Fibroblast of skin of abdomen (primary cell): ENCODE measurements at regions not wholly inside any gene's neighbourhood (a gene's known extent, or its start where the extent isn't known, plus 50 kb on each side); places are given as distances from the start of the nearest gene placed in this dataset.
"Not testable (repeated sequence)": the region's sequence is repeated elsewhere in the genome, so short reads cannot be mapped to it uniquely, and the experiment has no call there.

Experiments
- DNase-seq: peaks from one replicate; pipeline ENCODE4 v3.0.0-alpha.2; 2013

DNA sequence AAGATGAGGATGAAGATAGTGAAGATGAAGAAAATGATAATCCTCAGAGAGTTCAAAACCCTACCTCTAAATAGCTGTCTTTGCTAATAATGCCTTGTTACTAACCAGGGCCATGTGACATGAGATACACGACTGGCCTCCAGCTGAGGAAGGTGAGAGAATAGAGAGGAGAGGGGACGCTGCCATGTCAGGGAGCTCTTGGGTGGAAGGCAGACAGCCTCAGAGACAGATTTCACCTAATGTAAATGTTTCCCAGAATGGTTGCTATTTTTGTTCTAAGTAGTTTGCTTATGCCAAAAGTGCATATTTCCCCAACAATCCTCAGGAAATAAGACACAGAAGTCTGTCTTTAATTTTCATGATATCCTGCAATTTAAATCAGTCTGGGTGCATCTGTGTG, 138.4 kb downstream of the ELOVL4 start:
- no peak for DNase-seq

DNA sequence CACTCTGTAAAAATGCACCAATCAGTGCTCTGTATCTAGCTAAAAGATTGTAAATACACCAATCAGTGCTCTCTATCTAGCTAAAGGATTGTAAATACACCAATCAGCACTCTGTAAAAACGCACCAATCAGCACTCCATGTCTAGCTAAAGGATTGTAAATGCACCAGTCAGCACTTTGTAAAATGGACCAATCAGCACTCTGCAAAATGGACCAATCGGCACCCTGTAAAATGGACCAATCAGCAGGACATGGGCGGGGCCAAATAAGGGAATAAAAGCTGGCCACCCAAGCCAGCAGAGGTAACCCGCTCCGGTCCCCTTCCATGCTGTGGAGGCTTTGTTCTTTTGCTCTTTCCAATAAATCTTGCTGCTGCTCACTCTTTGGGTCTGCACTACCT, 140.7 kb downstream of the ELOVL4 start:
- DNase-seq = not testable (repeated sequence)

DNA sequence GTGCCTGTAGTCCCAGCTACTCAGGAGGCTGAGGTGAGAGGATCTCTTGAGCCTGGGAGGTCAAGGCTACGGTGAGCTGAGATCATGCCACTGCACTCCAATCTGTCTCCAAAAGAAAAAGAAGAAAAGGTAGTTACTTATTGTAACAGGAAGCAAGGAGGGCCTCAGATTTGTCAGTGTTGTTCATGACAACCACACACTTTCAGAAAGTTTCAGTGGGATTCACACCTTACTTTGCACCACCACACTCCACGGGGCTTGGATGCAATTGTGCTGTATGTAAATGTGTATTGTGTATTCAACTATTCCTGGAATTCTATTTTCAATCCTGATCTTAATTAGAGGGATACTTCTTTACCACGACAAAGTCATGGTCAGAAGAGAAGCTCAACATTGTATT, 142.6 kb downstream of the ELOVL4 start:
- no peak for DNase-seq

DNA sequence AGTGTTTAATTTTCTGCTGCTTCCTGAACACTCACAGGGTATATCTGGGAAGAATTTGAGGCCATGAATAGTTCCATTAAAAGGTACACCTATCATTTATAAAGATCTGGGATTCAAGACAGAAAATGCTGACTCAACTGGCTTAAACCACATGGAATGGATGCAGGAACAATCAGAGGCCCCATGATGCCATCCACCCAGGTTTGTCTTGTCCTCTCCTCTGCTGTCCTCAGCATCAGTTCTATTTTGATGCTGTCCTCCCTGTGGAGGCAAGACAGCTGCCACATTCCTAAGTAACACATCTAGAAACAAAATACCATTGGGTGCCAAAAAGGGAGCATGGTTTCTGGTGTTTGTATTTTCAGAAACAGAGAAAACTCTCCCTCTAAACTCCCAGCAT, 143.4 kb downstream of the ELOVL4 start:
- DNase-seq = no peak

DNA sequence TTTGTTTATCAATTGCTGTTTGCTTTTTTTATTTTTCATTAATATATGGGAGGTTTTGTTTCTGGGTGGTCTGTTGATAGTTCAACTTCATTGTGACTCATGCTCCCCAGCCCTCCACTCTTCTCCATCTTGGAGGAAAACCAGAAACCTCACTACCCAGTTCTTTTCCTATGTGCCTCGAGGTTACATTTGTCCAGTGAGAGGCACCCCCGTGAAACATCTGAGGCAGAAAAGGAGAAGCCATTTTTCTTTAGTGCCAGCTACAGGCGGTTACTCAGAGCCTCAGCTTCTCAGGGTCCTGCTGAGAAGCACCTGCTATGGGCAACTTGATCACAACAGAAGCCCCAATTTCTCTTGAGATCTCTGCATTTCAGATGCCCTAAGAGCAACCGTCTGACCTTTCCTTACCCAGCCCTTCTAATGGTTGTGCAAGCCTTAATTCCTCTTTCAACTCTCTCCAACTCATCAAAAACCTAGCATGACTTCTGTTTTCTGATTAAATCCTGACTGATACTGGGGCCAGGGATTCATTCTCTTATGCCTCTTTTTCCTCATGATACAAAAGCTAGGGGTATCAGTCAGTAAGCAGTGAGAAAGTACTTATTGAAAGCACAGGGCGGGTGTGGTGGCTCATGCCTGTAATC, 144.6 kb downstream of the ELOVL4 start:
- no peak for DNase-seq

DNA sequence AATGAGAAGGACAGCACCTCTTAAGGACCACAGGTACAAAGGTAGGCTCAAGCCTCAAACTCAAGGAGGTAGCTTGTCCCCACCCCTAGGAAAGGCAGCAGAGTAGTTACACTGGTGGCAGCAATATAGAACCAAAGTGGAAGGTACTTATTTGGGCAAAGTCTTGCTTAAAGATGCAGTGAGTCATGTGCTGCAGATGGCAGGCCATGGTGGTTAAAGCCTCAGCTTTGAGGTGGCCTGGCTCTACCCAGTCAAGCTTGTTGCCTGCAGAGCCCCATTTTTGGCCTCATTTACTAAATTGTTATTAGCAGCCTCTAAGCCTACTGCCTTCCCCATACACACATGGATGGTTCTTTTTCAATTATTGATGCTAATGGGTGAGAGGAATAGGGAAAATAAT, 146.0 kb downstream of the ELOVL4 start:
- DNase-seq = no peak

DNA sequence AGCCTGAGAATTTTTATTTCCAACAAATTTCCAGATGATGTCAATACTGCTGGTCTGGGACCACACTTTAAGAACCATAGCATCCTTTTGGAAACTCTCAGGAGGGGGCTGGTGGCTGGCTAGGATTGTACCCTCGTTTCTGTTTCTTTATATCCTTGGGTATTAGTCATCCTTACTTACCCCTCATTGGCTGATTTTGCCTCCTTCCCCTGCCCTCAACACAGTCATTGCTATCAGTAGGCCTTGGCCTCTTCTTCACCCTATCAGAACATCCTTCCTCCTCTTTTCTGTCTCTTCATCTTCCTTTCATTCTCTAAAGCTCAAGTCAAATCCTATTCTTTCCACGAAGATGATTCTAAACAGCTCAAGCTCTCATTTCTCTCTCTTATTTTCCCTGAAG, 148.5 kb downstream of the ELOVL4 start:
- no peak for DNase-seq

DNA sequence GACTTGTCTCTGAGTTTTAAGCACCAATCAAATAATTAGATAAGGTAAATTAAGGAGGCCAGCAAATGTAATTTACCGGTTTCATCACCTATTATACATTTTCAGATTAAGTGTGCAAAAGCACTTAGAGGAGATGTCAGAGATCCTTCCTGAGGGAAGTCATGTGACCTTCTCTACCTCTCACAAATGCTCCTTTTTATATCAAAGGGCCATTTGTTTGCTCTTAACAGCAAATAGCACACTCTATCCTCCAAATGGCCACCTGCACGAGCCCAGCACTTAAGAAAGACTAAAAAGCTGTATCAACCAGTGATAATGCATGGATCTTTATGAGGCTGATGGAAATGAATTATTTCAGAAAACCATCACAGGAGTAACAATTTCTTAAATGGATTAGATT, 149.4 kb downstream of the ELOVL4 start:
- no peak for DNase-seq

DNA sequence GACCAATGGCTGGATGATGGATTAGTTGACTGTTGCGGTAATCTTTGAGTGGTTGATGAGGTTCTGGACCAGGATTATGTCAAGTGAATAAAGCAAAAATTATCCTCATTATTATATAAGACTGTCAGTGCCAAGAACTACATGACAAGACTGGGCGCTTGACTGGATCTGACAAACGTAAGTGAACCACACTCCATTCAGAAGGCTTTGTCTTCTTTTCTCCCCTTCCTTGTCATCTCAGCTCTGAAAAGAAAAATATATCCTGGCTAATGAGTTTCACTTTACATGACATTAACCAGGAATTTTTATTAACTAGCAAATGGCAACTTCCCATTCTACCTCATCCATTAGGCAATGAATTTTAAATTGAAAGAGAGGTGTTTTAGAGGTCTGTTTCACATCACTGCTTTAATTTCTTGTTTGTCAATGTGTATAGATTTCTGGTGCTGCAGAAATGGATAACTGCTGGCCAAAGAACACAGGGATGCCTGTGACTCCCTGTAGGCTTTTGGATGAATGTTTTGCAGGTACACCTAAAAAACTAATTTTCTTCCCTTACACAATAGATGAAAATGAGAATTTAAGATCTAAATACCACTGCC, 150.1 kb downstream of the ELOVL4 start:
- no peak for DNase-seq

DNA sequence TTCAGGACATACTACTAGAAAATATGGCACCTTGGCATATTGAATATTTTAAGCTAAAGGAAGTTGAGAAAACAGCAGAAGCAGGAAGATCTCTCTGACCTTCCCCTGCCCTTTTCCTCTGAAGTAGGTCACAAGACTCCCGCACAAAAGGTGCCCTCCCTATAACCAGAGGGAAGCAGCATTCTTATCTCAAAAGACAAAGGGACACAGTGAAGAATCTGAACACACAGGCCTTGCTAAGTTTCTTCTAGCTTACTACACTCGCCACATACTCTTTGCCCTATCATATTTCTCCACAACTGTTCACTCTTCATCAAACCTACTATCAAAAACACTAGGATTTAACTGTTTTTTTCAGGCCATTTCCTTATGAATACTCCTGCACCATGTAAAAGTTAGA, 151.2 kb downstream of the ELOVL4 start:
- DNase-seq = no peak

DNA sequence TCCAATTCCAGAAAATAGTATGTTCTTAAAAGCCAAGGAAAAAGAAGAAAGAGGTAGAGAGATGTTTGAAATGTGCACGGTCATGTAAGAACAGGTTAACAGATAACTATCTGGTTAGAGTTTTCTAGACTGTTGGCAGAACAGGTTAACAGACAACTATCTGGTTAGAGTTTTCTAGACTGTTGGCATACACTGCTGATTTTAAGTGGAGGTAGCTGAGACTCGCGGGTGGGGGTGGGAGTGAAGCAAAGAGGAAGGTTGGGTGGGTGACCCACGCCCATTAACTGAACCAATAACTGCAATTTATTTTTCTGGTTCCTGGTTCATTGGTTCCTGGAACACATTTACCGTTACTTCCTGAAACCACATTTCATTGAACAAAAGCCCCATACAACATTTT, 157.5 kb downstream of the ELOVL4 start:
- DNase-seq = no peak

DNA sequence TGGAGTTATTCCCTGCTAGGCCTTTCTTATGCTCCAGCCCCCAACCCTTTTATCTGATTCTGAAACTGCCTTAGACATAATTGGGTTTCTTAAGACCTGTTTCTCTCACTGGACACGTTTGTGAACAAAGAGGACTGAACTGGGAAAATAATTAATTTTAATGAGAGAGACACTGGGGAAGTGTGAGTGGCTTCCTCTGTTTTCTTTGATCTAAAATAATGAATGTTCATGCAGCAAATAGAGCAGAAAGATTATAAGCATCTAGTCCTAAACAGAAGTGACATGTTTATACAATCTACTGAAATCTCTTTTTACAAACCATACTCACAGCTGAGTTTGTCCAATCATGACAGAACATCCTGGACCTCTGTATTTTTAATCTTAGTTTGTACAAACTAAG, 157.6 kb downstream of the SH3BGRL2 start:
- DNase-seq = no peak

DNA sequence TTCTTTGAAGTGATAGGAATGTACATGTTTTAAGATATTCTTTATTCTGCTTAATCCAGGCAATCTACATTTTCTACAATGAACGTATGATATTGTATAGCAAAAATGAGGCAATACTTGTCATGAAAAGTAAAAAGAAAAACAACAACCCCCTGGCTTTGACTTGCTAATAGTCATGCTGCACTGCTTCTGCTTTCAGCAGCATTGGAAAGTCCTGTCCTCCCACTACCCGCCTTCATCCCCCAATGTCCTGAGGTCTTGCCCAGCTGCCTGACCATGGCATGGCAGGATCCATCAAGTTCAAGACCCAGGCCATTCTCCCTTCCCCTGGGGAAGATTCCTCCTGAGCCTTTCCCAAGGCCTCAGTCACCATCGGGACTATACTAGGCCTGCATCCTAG, 156.5 kb downstream of the SH3BGRL2 start:
- DNase-seq = no peak

DNA sequence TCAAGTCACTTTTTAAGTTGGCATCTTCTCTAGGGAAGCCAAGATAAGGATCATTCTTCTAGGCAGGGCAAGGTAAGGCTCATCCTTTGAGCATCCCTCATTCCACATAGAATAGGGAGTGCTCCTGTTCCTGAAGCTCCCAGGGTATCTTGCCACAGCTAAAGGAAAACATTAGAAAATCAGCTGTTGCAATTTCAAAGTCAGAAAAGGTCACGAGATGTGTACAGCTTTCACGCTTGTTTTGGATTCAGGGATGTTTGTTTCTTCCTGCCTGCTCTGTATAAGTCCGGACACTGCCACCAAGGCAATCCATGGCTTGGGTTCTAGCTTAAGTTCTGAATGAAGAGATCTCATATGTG, 153.2 kb downstream of the SH3BGRL2 start:
- DNase-seq = no peak

DNA sequence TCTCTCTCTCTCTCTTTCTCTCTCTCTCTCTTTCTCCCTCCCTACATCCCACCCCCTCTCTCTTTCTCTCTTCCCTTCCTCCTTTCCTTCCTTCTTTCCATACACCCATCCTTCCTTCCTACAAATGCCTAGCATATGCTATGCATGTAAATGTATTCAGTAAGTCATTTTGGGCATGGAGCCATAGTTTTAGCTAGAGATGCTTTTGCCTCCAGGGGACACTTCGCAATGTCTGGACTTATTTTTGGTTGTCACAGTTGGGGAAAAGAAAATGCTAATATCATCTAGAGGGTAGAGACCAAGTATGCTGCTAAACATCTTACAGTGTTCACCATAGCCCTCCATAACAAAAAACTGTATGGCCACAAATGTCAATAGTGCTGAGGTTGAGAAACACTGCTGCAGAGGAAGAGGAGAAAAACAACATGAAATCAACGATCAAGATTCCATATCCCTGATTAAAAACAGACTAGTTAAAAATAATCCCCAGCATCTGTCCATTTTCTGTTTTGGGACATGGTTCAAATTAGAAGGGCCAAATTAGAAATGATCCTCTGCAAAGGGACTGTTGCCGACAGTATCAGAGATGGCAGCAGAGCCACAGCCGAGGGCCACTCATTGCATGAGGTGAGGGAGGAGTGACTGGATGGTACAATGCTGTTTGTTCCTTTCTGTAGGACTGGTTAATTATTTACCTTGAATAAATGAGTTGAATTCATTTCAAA, 152.7 kb downstream of the SH3BGRL2 start:
- DNase-seq = no peak

DNA sequence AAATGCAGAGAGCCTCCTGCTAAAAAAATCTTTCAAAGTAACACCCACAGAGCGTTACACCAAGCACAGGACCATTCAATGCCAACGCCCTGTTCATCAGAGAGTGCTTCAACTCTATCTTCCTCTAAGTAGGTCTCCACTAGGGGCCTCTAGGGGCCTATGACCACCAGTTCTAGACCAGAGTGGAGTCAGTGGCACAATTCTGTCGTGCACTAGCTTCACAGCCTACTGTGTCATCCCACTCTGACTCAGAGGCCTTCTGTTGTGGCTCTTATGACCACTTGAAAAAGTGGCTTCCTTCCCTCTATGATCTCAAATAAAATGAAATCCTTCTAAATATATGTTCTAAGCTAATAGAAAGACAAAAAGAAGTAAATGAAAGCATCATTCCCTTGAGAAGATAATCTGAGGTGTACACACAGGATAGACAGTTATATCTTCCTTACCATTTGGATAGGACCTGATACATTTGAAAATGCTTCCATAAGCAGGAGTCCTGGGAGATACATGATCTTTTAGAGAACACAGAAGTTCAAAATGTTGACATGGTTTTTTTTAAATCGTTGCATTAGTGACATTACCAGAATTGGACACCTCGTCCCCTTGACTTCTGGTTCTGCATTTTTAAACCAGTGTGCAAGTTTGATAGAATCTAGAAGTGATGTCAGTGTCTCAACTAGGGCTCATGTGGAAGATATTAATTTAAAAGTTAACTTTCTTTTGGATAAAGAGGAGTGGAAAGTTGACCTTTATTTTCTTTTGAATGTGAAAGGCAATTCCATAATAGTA, 151.9 kb downstream of the SH3BGRL2 start:
- DNase-seq = no peak

DNA sequence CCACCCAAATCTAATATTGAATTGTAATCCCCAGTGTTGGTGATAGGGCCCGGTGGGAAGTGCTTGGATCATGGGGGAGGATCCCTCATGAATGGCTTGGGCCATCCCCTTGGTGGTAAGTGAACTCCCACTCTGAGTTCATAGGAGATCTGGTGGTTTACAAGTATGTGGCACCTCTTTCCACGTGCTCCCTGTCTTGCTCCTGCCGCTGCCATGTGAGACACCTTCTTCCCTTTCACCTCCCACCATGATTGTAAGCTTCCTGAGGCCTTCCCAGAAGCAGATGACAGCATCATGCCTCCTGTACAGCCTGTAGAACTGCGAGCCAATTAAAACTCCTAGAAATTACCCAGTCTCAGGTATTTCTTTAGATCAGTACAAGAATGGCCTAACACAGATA, 150.8 kb downstream of the SH3BGRL2 start:
- DNase-seq = no peak

DNA sequence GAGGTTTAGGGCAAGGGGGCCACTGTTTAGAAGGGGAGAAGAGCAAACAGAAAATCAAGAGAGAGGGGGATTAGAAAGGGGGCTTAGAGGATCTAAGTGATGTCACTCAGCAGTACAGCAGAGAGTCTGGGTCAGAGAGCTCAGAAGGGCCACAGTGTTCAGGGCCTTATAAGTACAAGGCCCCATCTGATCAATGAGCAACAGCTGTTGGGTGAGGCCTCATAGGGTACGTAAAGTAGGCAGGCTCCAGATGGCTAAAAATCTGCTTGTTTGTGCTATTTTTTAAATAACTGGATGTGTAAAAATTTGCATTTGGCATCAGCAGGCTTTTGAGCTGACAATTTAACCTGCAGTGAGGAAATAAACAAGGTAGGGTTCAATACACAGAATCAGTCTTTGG, 149.8 kb downstream of the SH3BGRL2 start:
- DNase-seq = no peak

DNA sequence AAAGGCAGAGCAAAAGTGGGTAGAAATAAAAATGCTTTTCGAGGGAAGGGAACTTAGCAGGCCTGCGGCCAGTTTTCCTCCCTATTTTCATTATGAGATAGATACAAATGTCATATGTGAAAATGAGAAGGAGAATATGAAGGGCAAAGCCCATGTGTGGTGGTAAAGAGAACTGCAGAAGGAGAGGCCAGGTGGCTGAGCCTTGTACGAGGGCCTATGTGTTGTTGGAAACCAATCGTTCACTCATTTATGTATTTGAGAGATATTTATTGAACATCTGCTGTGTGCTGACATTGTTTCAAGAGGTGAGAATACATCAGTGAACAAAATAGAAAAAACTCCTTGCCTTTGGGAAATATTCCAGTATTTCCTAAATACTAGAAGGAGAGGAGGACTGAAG, 147.7 kb downstream of the SH3BGRL2 start:
- DNase-seq = no peak

DNA sequence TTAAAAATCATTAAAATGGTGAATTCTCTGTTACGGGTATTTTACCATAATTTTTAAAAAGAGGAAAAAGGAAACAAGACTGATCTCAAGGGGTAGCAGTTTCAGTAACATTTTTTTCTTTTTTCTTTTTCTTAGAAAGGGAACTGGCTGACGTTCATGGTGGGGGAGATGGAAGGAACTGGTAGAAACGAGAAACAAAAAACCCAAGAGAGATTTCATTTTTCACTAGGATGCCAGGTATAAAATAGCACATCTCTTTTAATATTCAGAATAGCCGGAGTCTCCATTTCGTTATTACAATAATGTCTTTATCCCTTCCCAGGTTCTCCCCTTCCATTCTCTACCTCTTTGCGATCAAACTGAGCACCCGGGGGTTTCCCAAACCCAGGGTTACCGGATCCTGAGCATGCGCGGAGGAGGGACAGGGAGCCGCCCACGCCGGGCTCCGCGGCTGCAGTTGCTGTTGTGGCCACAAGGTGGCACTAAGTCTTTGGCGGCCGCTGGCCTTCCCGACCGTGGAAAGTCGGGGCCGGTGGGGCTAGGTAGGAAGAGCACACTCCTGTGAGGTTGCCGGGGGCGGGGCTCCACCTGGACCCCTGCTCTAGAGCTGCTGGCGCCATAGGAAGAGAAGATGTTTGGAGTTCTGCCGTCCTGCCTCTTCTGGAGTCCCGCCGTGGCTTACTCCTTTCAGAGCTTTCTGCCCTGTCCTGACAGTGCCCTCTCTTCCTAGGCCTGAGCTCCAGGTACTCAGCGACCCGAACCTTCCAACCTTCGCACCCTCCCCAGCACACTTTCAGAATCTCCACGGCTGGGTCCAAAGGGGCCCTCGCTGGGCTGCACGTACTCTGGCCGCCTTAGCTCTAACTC, 146.8 kb downstream of the SH3BGRL2 start:
- DNase-seq = peak; percentile 61

DNA sequence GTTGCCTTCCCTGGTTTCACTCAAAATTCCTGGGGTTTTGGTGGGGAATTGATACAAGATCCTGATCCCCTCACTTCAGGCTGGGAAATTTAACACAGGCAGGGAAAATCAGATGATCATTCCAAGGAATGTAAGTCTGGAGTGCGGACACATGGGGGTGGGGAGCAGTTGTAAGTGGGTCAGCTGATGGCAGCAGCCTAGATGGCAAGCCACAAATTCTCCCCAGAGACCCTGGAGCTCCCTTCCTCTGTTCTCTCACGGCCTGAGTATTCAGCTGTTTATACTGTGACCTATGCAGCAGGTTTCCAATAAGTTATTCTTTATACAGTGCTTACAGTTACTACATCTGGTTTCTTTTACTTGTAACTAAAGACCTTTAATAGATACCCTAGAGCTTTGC, 144.9 kb downstream of the SH3BGRL2 start:
- DNase-seq = no peak

DNA sequence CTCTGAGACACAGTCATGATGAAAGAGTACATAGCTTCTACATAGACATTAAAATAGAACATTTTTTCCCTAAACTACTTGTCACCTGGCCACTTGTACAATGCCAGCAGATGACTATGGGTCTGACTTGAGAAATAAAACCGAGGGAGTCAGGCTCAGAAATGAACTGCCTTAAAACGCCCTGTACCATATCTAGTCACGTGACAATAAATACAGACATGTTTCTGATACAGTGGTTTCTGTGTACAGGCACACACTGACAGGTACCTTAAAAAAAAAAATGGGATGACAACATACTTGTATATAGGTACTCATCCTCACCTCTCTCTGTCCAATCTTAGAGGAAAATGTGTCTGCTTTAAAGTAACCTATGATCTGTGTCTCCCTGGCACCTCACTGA, 144.1 kb downstream of the SH3BGRL2 start:
- DNase-seq = no peak

DNA sequence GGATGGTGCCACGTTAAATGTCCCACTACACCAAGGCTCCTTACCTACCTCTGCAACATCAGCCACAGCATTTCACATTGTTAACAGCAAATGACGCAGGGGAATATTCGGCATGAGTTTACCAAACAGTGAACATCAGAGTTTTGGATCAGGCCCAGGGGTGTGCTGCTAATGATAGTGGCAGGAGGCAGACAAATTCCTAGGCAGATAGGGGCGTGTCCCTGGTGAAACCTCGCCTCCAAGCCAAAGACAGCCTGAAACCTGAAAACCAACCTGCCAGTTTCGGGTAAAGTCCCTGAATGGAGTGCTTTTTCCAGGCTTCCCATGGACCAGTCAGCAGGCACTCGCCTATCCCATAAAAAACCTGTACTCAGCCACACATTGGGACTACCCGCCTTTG, 133.6 kb downstream of the SH3BGRL2 start:
- DNase-seq = no peak
